H1 (cell line): ENCODE measurements at regions not wholly inside any gene's neighbourhood (a gene's known extent, or its start where the extent isn't known, plus 50 kb on each side); places are given as distances from the start of the nearest gene placed in this dataset.
A peak's percentile ranks its signal among the peaks of the same experiment; 100 is the strongest.

Experiments
- CTCF ChIA-PET: fragments of 300-600 bp; sonication (Branson Sonifier 250); formaldehyde crosslinking; loops from one replicate; lab custom pipeline; 2021; ENCODE audit not compliant: partially characterized antibody; lab: Charles Lee
- POLR2A ChIA-PET: fragments of 300-600 bp; sonication (Branson Sonifier 250); formaldehyde crosslinking; loops from one replicate; lab custom pipeline; 2021; ENCODE audit warnings: inconsistent platforms; ENCODE audit not compliant: partially characterized antibody; lab: Charles Lee
- DNase-seq, 2 experiments: peaks; one replicate each; pipeline versions ENCODE4 v3.0.0 to v3.0.0-alpha.2; 2010 to 2022; ENCODE audit warnings: low spot score in 2 of 2, low read depth in 1 of 2, mixed read lengths in 1 of 2
- FAIRE-seq: peaks from 2 replicates; lab custom pipeline; 2011; peaks lifted over from hg19 to GRCh38; lab: Jason Lieb, UNC
- H2AFZ ChIP-seq: 2 replicates; pipeline ENCODE4 v1.8.1; 2012; ENCODE audit warnings: low read length, inconsistent platforms
- H2AK5ac ChIP-seq: 2 replicates; pipeline ENCODE4 v1.6.1; 2013; ENCODE audit warnings: low read depth, low read length
- H2BK120ac ChIP-seq: replicated peaks from 2 replicates; pipeline ENCODE3; 2013; ENCODE audit warnings: low read depth, low read length, inconsistent platforms
- H2BK12ac ChIP-seq: 2 replicates; pipeline ENCODE4 v1.6.1; 2013; ENCODE audit warnings: low read depth, low read length
- H2BK15ac ChIP-seq: 2 replicates; pipeline ENCODE4 v1.6.1; 2013; ENCODE audit warnings: low read length
- H2BK20ac ChIP-seq: 2 replicates; pipeline ENCODE4 v1.6.1; 2013; ENCODE audit warnings: low read length
- H2BK5ac ChIP-seq: 2 replicates; pipeline ENCODE4 v1.6.1; 2013; ENCODE audit warnings: low read depth, low read length
- H3K14ac ChIP-seq: 2 replicates; pipeline ENCODE4 v1.6.1; 2013; ENCODE audit warnings: inconsistent platforms; ENCODE audit not compliant: insufficient read length
- H3K18ac ChIP-seq: 2 replicates; pipeline ENCODE4 v1.6.1; 2013; ENCODE audit warnings: low read length; ENCODE audit errors: extremely low read depth
- H3K23ac ChIP-seq: 2 replicates; pipeline ENCODE4 v1.6.1; 2013; ENCODE audit warnings: inconsistent platforms; ENCODE audit not compliant: insufficient read length
- H3K23me2 ChIP-seq: 2 replicates; pipeline ENCODE4 v1.6.1; 2013; ENCODE audit warnings: low read depth, low read length
- H3K27ac ChIP-seq: 2 replicates; pipeline ENCODE4 v1.6.1; 2011; ENCODE audit warnings: low read depth, low read length, inconsistent platforms
- H3K27me3 ChIP-seq, 4 experiments: replicated peaks in 1 of 4; 1 replicate in 1 of 4; 2 replicates in 3 of 4; pipeline versions ENCODE4 v1.6.1 to v1.8.1; 2011 to 2013; ENCODE audit warnings: low read length in 3 of 4, mild to moderate bottlenecking in 3 of 4, inconsistent platforms in 2 of 4, mixed read lengths in 2 of 4, moderate library complexity in 1 of 4; ENCODE audit not compliant: control insufficient read depth in 3 of 4, insufficient read depth in 3 of 4; ENCODE audit errors: extremely low read depth in 1 of 4
- H3K36me3 ChIP-seq, 4 experiments: 2 replicates each; pipeline versions ENCODE4 v1.6.1 to v1.8.1; 2011 to 2013; ENCODE audit warnings: mild to moderate bottlenecking in 4 of 4, low read length in 3 of 4, moderate library complexity in 2 of 4, control low read depth in 1 of 4, inconsistent platforms in 1 of 4; ENCODE audit not compliant: insufficient read depth in 4 of 4, control insufficient read depth in 2 of 4
- H3K4ac ChIP-seq: replicated peaks from 2 replicates; pipeline ENCODE3; 2013; ENCODE audit warnings: low read length, low read depth, mixed read lengths, inconsistent platforms; ENCODE audit not compliant: insufficient read length
- H3K4me1 ChIP-seq, 4 experiments: replicated peaks in 1 of 4; 1 replicate in 1 of 4; 2 replicates in 3 of 4; pipeline versions ENCODE4 v1.6.1 to v1.8.1; 2011 to 2013; ENCODE audit warnings: low read length in 3 of 4, inconsistent platforms in 2 of 4, mixed read lengths in 1 of 4; ENCODE audit not compliant: insufficient read depth in 4 of 4, control insufficient read depth in 3 of 4
- H3K4me2 ChIP-seq, 2 experiments: 2 replicates each; pipeline versions ENCODE4 v1.6.1 to v1.8.1; 2011 to 2013; ENCODE audit warnings: low read depth in 2 of 2, low read length in 2 of 2, control low read depth in 1 of 2, inconsistent platforms in 1 of 2, mild to moderate bottlenecking in 1 of 2; ENCODE audit not compliant: insufficient read depth in 1 of 2
- H3K4me3 ChIP-seq, 4 experiments: fragments of 200-600, 300-600 bp in 1 of 4; sonication (generic), shearing (Covaris generic), sonication (Bioruptor Twin) in 1 of 4; 2 replicates each; pipeline versions ENCODE4 v1.5.1 to v1.8.1; 2011 to 2016; ENCODE audit warnings: low read length in 4 of 4, low read depth in 3 of 4, control low read depth in 2 of 4, inconsistent platforms in 2 of 4, mild to moderate bottlenecking in 2 of 4, mixed read lengths in 1 of 4, moderate library complexity in 1 of 4; ENCODE audit not compliant: insufficient read depth in 2 of 4; ENCODE audit errors: extremely low read depth in 1 of 4
- H3K56ac ChIP-seq: replicated peaks from 2 replicates; pipeline ENCODE3; 2013; ENCODE audit warnings: low read depth, mild to moderate bottlenecking, mixed read lengths, low read length, inconsistent platforms; ENCODE audit not compliant: insufficient read length
- H3K79me1 ChIP-seq: 2 replicates; pipeline ENCODE4 v1.6.1; 2013; ENCODE audit warnings: low read depth, low read length, control low read depth
- H3K79me2 ChIP-seq, 2 experiments: 2 replicates each; pipeline versions ENCODE4 v1.6.1 to v1.8.1; 2012 to 2013; ENCODE audit warnings: low read length in 2 of 2, mild to moderate bottlenecking in 2 of 2, inconsistent platforms in 1 of 2; ENCODE audit not compliant: insufficient read depth in 2 of 2, control insufficient read depth in 1 of 2
- H3K9ac ChIP-seq, 4 experiments: replicated peaks in 1 of 4; 1 replicate in 1 of 4; 2 replicates in 3 of 4; pipeline versions ENCODE4 v1.6.1 to v1.8.1; 2011 to 2013; ENCODE audit warnings: low read depth in 3 of 4, low read length in 3 of 4, control low read depth in 2 of 4, mild to moderate bottlenecking in 2 of 4, moderate library complexity in 2 of 4, inconsistent platforms in 1 of 4; ENCODE audit errors: extremely low read depth in 1 of 4
- H3K9me3 ChIP-seq, 2 experiments: 2 replicates each; pipeline versions ENCODE4 v1.6.1 to v1.8.1; 2012 to 2013; ENCODE audit warnings: mild to moderate bottlenecking in 2 of 2, moderate library complexity in 2 of 2, control low read depth in 1 of 2, inconsistent platforms in 1 of 2, low read depth in 1 of 2, low read length in 1 of 2, mixed read lengths in 1 of 2; ENCODE audit not compliant: insufficient read depth in 2 of 2
- H4K20me1 ChIP-seq, 2 experiments: replicated peaks in 1 of 2; 2 replicates each; pipeline versions ENCODE3 to v1.8.1; 2011 to 2013; ENCODE audit warnings: inconsistent platforms in 2 of 2, low read length in 2 of 2, mild to moderate bottlenecking in 1 of 2; ENCODE audit not compliant: insufficient read depth in 2 of 2, control insufficient read depth in 1 of 2
- H4K5ac ChIP-seq: 2 replicates; pipeline ENCODE4 v1.6.1; 2013; ENCODE audit warnings: low read length, low read depth, mixed read lengths, inconsistent platforms; ENCODE audit not compliant: insufficient read length
- H4K8ac ChIP-seq: 2 replicates; pipeline ENCODE4 v1.8.0; 2013; ENCODE audit warnings: mild to moderate bottlenecking, moderate library complexity, low read length, inconsistent platforms; ENCODE audit not compliant: insufficient read depth; ENCODE audit errors: extremely low read depth
- H4K91ac ChIP-seq: replicated peaks from 2 replicates; pipeline ENCODE3; 2013; ENCODE audit warnings: low read length, mixed read lengths, inconsistent platforms; ENCODE audit not compliant: insufficient read length
- KDM4A ChIP-seq: IDR thresholded peaks from one replicate; pipeline ENCODE4 v1.7.1; 2012; ENCODE audit warnings: low read depth, mild to moderate bottlenecking, moderate library complexity, low read length, inconsistent platforms; ENCODE audit not compliant: severe bottlenecking
- WGBS, 2 experiments: shearing (Covaris generic) in 1 of 2; methylation state at CpG; one replicate each; pipeline versions ENCODE4 v1.1.6 to v1.1.7; 2013 to 2015; ENCODE audit warnings: low lambda C conversion rate in 2 of 2, mixed read lengths in 2 of 2, inconsistent platforms in 1 of 2, low coverage in 1 of 2, missing lambda C conversion rate in 1 of 2; ENCODE audit not compliant: insufficient replicate concordance in 2 of 2, insufficient coverage in 1 of 2, insufficient read length in 1 of 2; ENCODE audit errors: extremely low coverage in 1 of 2, missing lambda C conversion rate in 1 of 2; 5-methylcytosine and 5-hydroxymethylcytosine counted together

DNA sequence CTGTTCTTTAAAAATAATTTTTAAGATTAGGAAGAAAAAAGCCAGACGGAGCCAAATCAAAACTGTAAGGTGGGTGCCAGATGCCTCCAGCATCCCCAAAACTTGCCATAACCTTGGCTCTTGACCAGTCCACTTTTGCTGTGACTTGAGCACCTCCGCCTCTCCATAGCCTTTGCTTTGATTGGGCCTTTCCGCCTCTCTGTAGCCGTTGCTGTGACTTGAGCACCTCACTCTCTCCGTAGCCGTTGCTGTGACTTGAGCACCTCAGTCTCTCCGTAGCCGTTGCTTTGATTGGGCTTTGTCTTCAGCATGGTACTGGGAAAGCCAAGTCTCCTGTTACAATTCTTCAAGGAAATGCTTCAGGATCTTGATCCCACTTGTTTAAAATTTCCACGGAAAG lies 73.0 kb downstream of the YTHDF1 start:
- Histone ChIP-seq H3K4me2 (no peak overlapping the region), H4K91ac (no peak overlapping the region), H3K56ac (no peak overlapping the region), H3K79me1 (no peaks in the 10 kb centered on the region), H3K79me2 (no peaks in the 10 kb centered on the region), H3K27ac (no peak overlapping the region), H3K4me3 (no peak overlapping the region), H3K23ac (no peak overlapping the region), H3K4ac (no peak overlapping the region), H3K9ac (no peak overlapping the region), H3K9me3 (peaks cover 3 to 21% of the 10 kb centered on the region in 2 experiments; a peak in 3 of 4 replicates), H2BK15ac (no peak overlapping the region), H2BK20ac (0 out of 2 replicates have a peak overlapping the region, but pooled peaks have one; percentile 27), H2AK5ac (no peak overlapping the region), H4K20me1 (no peaks in the 10 kb centered on the region), H3K27me3 (peaks cover 0 to 2% (median 0%) of the 10 kb centered on the region in 4 experiments; a peak in 1 of 7 replicates), H2BK120ac (no peak overlapping the region), H3K36me3 (no peaks in the 10 kb centered on the region), H2BK12ac (no peak overlapping the region; the same call in 1 of the 2 replicates), H3K14ac (no peak overlapping the region), H4K5ac (no peak overlapping the region), H3K23me2 (no peaks in the 10 kb centered on the region), H3K18ac (no peak overlapping the region), H2BK5ac (no peak overlapping the region), H4K8ac (no peak overlapping the region), H3K4me1 (no peaks in the 10 kb centered on the region), H2AFZ (no peak overlapping the region)
- ChIA-PET POLR2A (no interaction called here), CTCF (interaction anchor here (0.7 kb wide), 1 partner anchor 39 kb away, joined by 3 read pairs; no protein-coding TSS in a partner anchor)
- TF ChIP-seq KDM4A, result no peak
- FAIRE-seq (peak; percentile 19), DNase-seq (no peak)
- WGBS, 2 experiments, result 79% methylated on average over 9 of the region's 9 CpGs; no CpG with 5 or more reads in 1 of the 2 experiments
